GM23248 (cell line): ENCODE measurements at regions not wholly inside any gene's neighbourhood (a gene's known extent, or its start where the extent isn't known, plus 50 kb on each side); places are given as distances from the start of the nearest gene placed in this dataset.

ENCODE experiments used
- DNase-seq: peaks from one replicate; pipeline ENCODE4 v3.0.0-alpha.2; 2015
- H2AFZ ChIP-seq: fragments of 200-600 bp; sonication (generic); 2 replicates; pipeline ENCODE4 v1.6.1; 2016; ENCODE audit warnings: antibody characterized with exemption
- H3F3A ChIP-seq: fragments of 200-600 bp; sonication (generic); 2 replicates; pipeline ENCODE4 v1.6.1; 2016; ENCODE audit warnings: mild to moderate bottlenecking, antibody characterized with exemption, mixed run types; ENCODE audit not compliant: insufficient read depth
- H3K27ac ChIP-seq: fragments of 200-600 bp; sonication (generic); 2 replicates; pipeline ENCODE4 v1.5.1; 2016; ENCODE audit warnings: mild to moderate bottlenecking
- H3K27me3 ChIP-seq: fragments of 200-600 bp; sonication (generic); replicated peaks from 2 replicates; pipeline ENCODE4 v1.6.1; 2016; ENCODE audit warnings: mild to moderate bottlenecking; ENCODE audit not compliant: insufficient read depth
- H3K36me3 ChIP-seq: fragments of 200-600 bp; sonication (generic); 2 replicates; pipeline ENCODE4 v1.6.1; 2016; ENCODE audit warnings: low read depth, mild to moderate bottlenecking
- H3K4me1 ChIP-seq: fragments of 200-600 bp; sonication (generic); 2 replicates; pipeline ENCODE4 v1.6.1; 2016; ENCODE audit warnings: mild to moderate bottlenecking; ENCODE audit not compliant: insufficient read depth
- H3K4me2 ChIP-seq: fragments of 200-600 bp; sonication (generic); one replicate; pipeline ENCODE4 v1.6.1; 2016; ENCODE audit warnings: mild to moderate bottlenecking; ENCODE audit not compliant: unreplicated experiment
- H3K4me3 ChIP-seq: fragments of 200-600 bp; sonication (generic); 2 replicates; pipeline ENCODE4 v1.5.1; 2016; ENCODE audit warnings: mild to moderate bottlenecking
- H3K79me2 ChIP-seq: fragments of 200-600 bp; sonication (generic); 2 replicates; pipeline ENCODE4 v1.6.1; 2016; ENCODE audit warnings: mild to moderate bottlenecking; ENCODE audit not compliant: insufficient read depth
- H3K9ac ChIP-seq: fragments of 200-600 bp; sonication (generic); 2 replicates; pipeline ENCODE4 v1.6.1; 2016; ENCODE audit warnings: mild to moderate bottlenecking
- H3K9me2 ChIP-seq: fragments of 200-600 bp; sonication (generic); 2 replicates; pipeline ENCODE4 v1.6.1; 2016; ENCODE audit warnings: mixed run types, mild to moderate bottlenecking, moderate library complexity; ENCODE audit not compliant: insufficient read depth
- H3K9me3 ChIP-seq: fragments of 200-600 bp; sonication (generic); one replicate; pipeline ENCODE4 v1.6.1; 2017; ENCODE audit warnings: low read depth
- H4K20me1 ChIP-seq: fragments of 200-600 bp; sonication (generic); 2 replicates; pipeline ENCODE4 v1.6.0; 2016; ENCODE audit not compliant: insufficient read depth
- EZH2 ChIP-seq: fragments of 200-600 bp; sonication (generic); IDR thresholded peaks from 2 replicates; pipeline ENCODE4 v1.6.1; 2018; ENCODE audit warnings: antibody characterized with exemption, mild to moderate bottlenecking; ENCODE audit not compliant: insufficient read depth, poor library complexity, severe bottlenecking
- EZH2phosphoT487 ChIP-seq: fragments of 200-600 bp; sonication (generic); IDR thresholded peaks from 2 replicates; pipeline ENCODE4 v1.6.1; 2018; ENCODE audit warnings: antibody characterized with exemption, moderate library complexity, mild to moderate bottlenecking, low read depth; ENCODE audit not compliant: insufficient read depth
- WGBS, 2 experiments: methylation state at CpG; one replicate each; pipeline ENCODE4 v1.1.6; 2015 to 2017; ENCODE audit warnings: low lambda C conversion rate in 2 of 2, low coverage in 1 of 2; ENCODE audit errors: missing lambda C conversion rate in 2 of 2; 5-methylcytosine and 5-hydroxymethylcytosine counted together
- in situ Hi-C: fragments of 300-500 bp; cut with MboI; formaldehyde crosslinking; loops from 2 replicates; pipeline ENCODE4 v1.15.0; 2020

- WGBS, 2 experiments, result 16 to 27% methylated on average over 3 of the region's 3 CpGs
- in situ Hi-C loops, result no loop called here
- Histone ChIP-seq H4K20me1 (no peaks in the 10 kb centered on the region), H3K36me3 (no peaks in the 10 kb centered on the region), H3F3A (no peaks in the 10 kb centered on the region), H2AFZ (no peak overlapping the region), H3K79me2 (no peaks in the 10 kb centered on the region), H3K9ac (no peak overlapping the region), H3K9me3 (no peaks in the 10 kb centered on the region), H3K27me3 (no peaks in the 10 kb centered on the region), H3K4me1 (no peaks in the 10 kb centered on the region), H3K27ac (no peak overlapping the region), H3K4me3 (no peak overlapping the region), H3K4me2 (no peak overlapping the region), H3K9me2 (no peaks in the 10 kb centered on the region)
- no peak for DNase-seq
- TF ChIP-seq EZH2 (no peak), EZH2phosphoT487 (no peak)
These were observed 300.7 kb upstream of the IZUMO3 start for GRCh38 chr9:24846248-24846912.

DNA sequence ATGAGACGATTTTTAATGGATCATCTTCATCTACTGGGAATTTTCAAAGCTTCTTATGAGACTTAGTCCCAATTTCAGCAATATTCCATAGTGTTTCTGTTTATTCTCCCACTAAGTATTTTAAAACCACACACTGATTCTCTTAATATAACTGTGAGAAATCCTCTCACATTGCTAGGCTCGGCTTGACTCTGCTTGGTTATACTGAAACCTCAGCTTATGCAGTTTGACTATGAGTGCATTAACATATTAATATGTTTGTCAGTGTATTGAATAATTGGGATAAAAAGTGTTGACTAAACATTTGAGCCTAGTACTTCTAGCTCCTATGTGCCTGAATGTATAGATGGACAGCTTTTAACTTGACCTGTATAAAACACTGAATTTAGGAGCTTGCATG lies 298.5 kb upstream of the IZUMO3 start:
- no peak overlapping the region for H3K4me3 ChIP-seq
- H3K9ac ChIP-seq, result no peak overlapping the region
- H3K27me3 ChIP-seq, result no peaks in the 10 kb centered on the region
- in situ Hi-C loops, result no loop called here
- no peak overlapping the region for H3K4me2 ChIP-seq
- no peak overlapping the region for H3K27ac ChIP-seq
- DNase-seq, result no peak
- no peaks in the 10 kb centered on the region for H4K20me1 ChIP-seq
- no peaks in the 10 kb centered on the region for H3K79me2 ChIP-seq
- no peak for TF ChIP-seq EZH2
- TF ChIP-seq EZH2phosphoT487, result no peak
- H3K9me3 ChIP-seq, result no peaks in the 10 kb centered on the region
- H3F3A ChIP-seq, result no peaks in the 10 kb centered on the region
- 6 to 10% methylated on average over 2 of the region's 2 CpGs for WGBS, 2 experiments
- H2AFZ ChIP-seq, result no peak overlapping the region
- no peaks in the 10 kb centered on the region for H3K4me1 ChIP-seq
- no peaks in the 10 kb centered on the region for H3K9me2 ChIP-seq
- H3K36me3 ChIP-seq, result no peaks in the 10 kb centered on the region

DNA sequence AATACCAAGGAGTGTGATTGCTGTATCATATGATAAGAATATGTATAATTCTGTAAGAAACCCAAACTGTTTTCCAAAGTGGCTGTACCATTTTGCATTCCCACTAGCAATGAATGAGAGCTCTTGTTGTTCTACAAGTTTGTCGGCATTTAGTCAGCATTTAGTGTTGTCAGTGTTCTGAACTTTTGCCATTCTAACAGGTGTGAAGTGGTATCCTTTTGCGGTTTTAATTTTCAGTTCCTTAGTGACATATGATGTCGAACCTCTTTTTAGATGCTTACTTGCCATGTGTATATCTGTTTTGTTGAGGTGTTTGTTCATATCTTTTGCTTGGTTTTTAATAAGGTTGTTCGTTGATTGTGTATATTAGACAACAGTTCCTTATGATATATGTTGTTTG lies 296.3 kb upstream of the IZUMO3 start:
- no peaks in the 10 kb centered on the region for H4K20me1 ChIP-seq
- no peak overlapping the region for H3K9ac ChIP-seq
- no peak overlapping the region for H3K27ac ChIP-seq
- no peak overlapping the region for H3K4me3 ChIP-seq
- DNase-seq, result no peak
- no peaks in the 10 kb centered on the region for H3F3A ChIP-seq
- no peaks in the 10 kb centered on the region for H3K79me2 ChIP-seq
- no peaks in the 10 kb centered on the region for H3K4me1 ChIP-seq
- TF ChIP-seq EZH2phosphoT487, result no peak
- TF ChIP-seq EZH2, result no peak
- 44 to 45% methylated on average over 4 of the region's 4 CpGs for WGBS, 2 experiments
- no peaks in the 10 kb centered on the region for H3K9me2 ChIP-seq
- H3K27me3 ChIP-seq, result no peaks in the 10 kb centered on the region
- H3K9me3 ChIP-seq, result no peaks in the 10 kb centered on the region
- in situ Hi-C loops, result no loop called here
- no peak overlapping the region for H3K4me2 ChIP-seq
- no peaks in the 10 kb centered on the region for H3K36me3 ChIP-seq
- H2AFZ ChIP-seq, result no peak overlapping the region

- H3K4me1 ChIP-seq, result no peaks in the 10 kb centered on the region
- in situ Hi-C loops, result no loop called here
- no peak overlapping the region for H3K27ac ChIP-seq
- H3K4me2 ChIP-seq, result no peak overlapping the region
- no peaks in the 10 kb centered on the region for H3K27me3 ChIP-seq
- H3K9me3 ChIP-seq, result no peaks in the 10 kb centered on the region
- no peaks in the 10 kb centered on the region for H3K36me3 ChIP-seq
- no peak overlapping the region for H3K9ac ChIP-seq
- WGBS, 2 experiments, result 6 to 11% methylated on average over 2 of the region's 2 CpGs
- H3F3A ChIP-seq, result no peaks in the 10 kb centered on the region
- H3K9me2 ChIP-seq, result no peaks in the 10 kb centered on the region
- TF ChIP-seq EZH2phosphoT487, result no peak
- TF ChIP-seq EZH2, result no peak
- DNase-seq, result no peak
- H3K4me3 ChIP-seq, result no peak overlapping the region
- H4K20me1 ChIP-seq, result no peaks in the 10 kb centered on the region
- H3K79me2 ChIP-seq, result no peaks in the 10 kb centered on the region
- H2AFZ ChIP-seq, result no peak overlapping the region
These were observed 286.6 kb upstream of the IZUMO3 start for GRCh38 chr9:24832307-24832706.

- no peaks in the 10 kb centered on the region for H3K9me2 ChIP-seq
- no peaks in the 10 kb centered on the region for H3F3A ChIP-seq
These were observed 283.0 kb upstream of the IZUMO3 start for GRCh38 chr9:24828687-24829086.

More at GRCh38 chr9:24828687-24829086, 283.0 kb upstream of the IZUMO3 start:
- DNase-seq, result no peak
- no peaks in the 10 kb centered on the region for H3K79me2 ChIP-seq
- H3K4me1 ChIP-seq, result no peaks in the 10 kb centered on the region
- no peak overlapping the region for H3K27ac ChIP-seq
- no peak for TF ChIP-seq EZH2
- no peak for TF ChIP-seq EZH2phosphoT487
- no peaks in the 10 kb centered on the region for H4K20me1 ChIP-seq
- H2AFZ ChIP-seq, result no peak overlapping the region
- WGBS, 2 experiments, result 15 to 23% methylated on average over 2 of the region's 2 CpGs
- no peaks in the 10 kb centered on the region for H3K9me3 ChIP-seq
- no peaks in the 10 kb centered on the region for H3K36me3 ChIP-seq
- H3K27me3 ChIP-seq, result no peaks in the 10 kb centered on the region
- no peak overlapping the region for H3K4me2 ChIP-seq
- in situ Hi-C loops, result no loop called here
- H3K9ac ChIP-seq, result no peak overlapping the region
- H3K4me3 ChIP-seq, result no peak overlapping the region
